ENCODE measurements at regions not wholly inside any gene's neighbourhood (a gene's known extent, or its start where the extent isn't known, plus 50 kb on each side); places are given as distances from the start of the nearest gene placed in this dataset.

DNA sequence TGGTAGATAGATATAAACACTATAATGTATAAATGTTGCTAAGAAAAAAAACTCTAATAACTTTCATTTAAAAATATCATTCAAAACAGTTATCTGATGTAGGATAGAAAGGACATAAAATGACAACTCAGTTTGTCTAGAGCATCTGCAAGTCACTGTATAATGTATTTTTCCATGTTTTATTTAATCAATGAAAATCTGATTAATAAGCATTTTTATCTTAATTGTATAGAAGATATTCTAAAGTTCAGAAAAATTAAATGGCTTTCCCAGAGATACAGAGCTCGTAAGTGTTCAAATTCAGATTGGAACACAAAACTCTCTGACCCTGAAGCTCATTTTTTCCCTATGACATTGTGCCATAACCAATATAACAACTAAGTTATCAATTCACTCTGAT, 295.9 kb upstream of the DCN start:
- Mint-ChIP-seq H3K27me3 (peaks cover 25% of the 10 kb centered on the region), H3K4me3 (no peak overlapping the region), H3K4me1 (no peaks in the 10 kb centered on the region), H3K9me3 (ENCODE audit: insufficient read depth) (no peaks in the 10 kb centered on the region), H3K27ac (no peak overlapping the region)
- Histone ChIP-seq H3K27ac (ENCODE audit: low read length in 2 of 2) (no peak overlapping the region), H4K20me1 (ENCODE audit: control insufficient read depth, insufficient read depth, low read length, poor library complexity, severe bottlenecking) (no peaks in the 10 kb centered on the region), H3K9ac (ENCODE audit: low read length) (no peak overlapping the region), H2AFZ (ENCODE audit: insufficient read depth, low read depth, low read length, poor library complexity, severe bottlenecking) (no peak overlapping the region), H3K4me2 (replicated peaks; ENCODE audit: low read depth, low read length, poor library complexity, severe bottlenecking) (no peak overlapping the region), H3K27me3 (replicated peaks in 1 of 4; ENCODE audit: control extremely low read depth in 1 of 4, control insufficient read depth in 3 of 4, insufficient read depth in 4 of 4, low read length in 3 of 4) (no peaks in the 10 kb centered on the region), H3K4me1 (ENCODE audit: control insufficient read depth in 2 of 2, insufficient read depth in 2 of 2, low read length in 2 of 2) (no peaks in the 10 kb centered on the region), H3K4me3 (ENCODE audit: control extremely low read depth in 1 of 5, extremely low read depth in 1 of 5, insufficient read depth in 1 of 5, low read depth in 2 of 5, low read length in 4 of 5) (no peak overlapping the region), H3K79me2 (ENCODE audit: control insufficient read depth, insufficient read depth, low read length) (no peaks in the 10 kb centered on the region), H3K9me3 (ENCODE audit: control extremely low read depth in 1 of 3, control insufficient read depth in 2 of 3, insufficient read depth in 1 of 3, low read length in 2 of 3) (no peaks in the 10 kb centered on the region), H3K36me3 (replicated peaks in 1 of 2; ENCODE audit: control extremely low read depth in 1 of 2, control insufficient read depth in 1 of 2, extremely low read depth in 1 of 2, insufficient read depth in 2 of 2, low read length in 1 of 2) (no peaks in the 10 kb centered on the region)
- ChIA-PET POLR2A (no interaction called here), CTCF (no interaction called here)
- ATAC-seq (ENCODE audit: low read depth) (no peak), DNase-seq (no peak)
- WGBS (ENCODE audit: insufficient coverage), result 100% methylated on average over 1 of the region's 1 CpG
- TF ChIP-seq, protein P1, sequence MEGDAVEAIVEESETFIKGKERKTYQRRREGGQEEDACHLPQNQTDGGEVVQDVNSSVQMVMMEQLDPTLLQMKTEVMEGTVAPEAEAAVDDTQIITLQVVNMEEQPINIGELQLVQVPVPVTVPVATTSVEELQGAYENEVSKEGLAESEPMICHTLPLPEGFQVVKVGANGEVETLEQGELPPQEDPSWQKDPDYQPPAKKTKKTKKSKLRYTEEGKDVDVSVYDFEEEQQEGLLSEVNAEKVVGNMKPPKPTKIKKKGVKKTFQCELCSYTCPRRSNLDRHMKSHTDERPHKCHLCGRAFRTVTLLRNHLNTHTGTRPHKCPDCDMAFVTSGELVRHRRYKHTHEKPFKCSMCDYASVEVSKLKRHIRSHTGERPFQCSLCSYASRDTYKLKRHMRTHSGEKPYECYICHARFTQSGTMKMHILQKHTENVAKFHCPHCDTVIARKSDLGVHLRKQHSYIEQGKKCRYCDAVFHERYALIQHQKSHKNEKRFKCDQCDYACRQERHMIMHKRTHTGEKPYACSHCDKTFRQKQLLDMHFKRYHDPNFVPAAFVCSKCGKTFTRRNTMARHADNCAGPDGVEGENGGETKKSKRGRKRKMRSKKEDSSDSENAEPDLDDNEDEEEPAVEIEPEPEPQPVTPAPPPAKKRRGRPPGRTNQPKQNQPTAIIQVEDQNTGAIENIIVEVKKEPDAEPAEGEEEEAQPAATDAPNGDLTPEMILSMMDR (IDR thresholded peaks at IDR 0.05), result no peak
- TF ChIP-seq EZH2 (IDR thresholded peaks at IDR 0.05; ENCODE audit: borderline replicate concordance, insufficient read depth, low read depth, low read length, poor library complexity, severe bottlenecking), result no peak
- intact Hi-C loops (cut with micrococcal nuclease), result no loop called here

DNA sequence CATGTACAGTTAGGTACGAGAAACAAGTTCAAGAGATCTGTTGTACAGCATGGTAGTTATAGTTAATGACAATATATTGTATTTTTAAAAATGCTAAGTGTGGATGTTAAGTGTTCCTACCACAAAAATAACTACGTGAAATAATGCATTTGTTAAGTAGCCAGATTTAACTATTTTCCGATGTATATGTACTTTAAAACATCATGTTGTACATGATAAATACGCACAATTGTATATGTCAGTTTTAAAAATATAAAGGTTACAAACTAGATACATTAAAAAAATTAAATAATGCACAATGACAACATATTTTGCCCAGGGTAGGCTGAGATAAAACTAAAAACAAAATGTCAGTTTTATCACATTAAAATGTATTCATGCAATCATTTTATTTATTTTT, 285.1 kb upstream of the DCN start:
- H3K27me3 Mint-ChIP-seq, result peaks cover 10% of the 10 kb centered on the region
- intact Hi-C loops (cut with micrococcal nuclease), result no loop called here
- ChIA-PET POLR2A (no interaction called here), CTCF (no interaction called here)
- peaks cover 2% of the 10 kb centered on the region for H3K4me1 Mint-ChIP-seq
- H3K4me3 Mint-ChIP-seq, result no peak overlapping the region
- ATAC-seq (ENCODE audit: low read depth) (no peak), DNase-seq (no peak)
- peaks cover 0 to 4% (median 0%) of the 10 kb centered on the region in 3 donors for H3K9me3 ChIP-seq (ENCODE audit: control extremely low read depth in 1 of 3, control insufficient read depth in 2 of 3, insufficient read depth in 1 of 3, low read length in 2 of 3)
- no peak overlapping the region for H2AFZ ChIP-seq (ENCODE audit: insufficient read depth, low read depth, low read length, poor library complexity, severe bottlenecking)
- H3K9ac ChIP-seq (ENCODE audit: low read length), result no peak overlapping the region
- WGBS (ENCODE audit: insufficient coverage), result no CpG with 5 or more reads among the region's 4 CpGs
- H3K4me2 ChIP-seq (replicated peaks; ENCODE audit: low read depth, low read length, poor library complexity, severe bottlenecking), result no peak overlapping the region
- no peaks in the 10 kb centered on the region for H3K9me3 Mint-ChIP-seq (ENCODE audit: insufficient read depth)
- no peak overlapping the region for H3K4me3 ChIP-seq (ENCODE audit: control extremely low read depth in 1 of 5, extremely low read depth in 1 of 5, insufficient read depth in 1 of 5, low read depth in 2 of 5, low read length in 4 of 5)
- no peak overlapping the region for H3K27ac Mint-ChIP-seq
- H3K27me3 ChIP-seq (replicated peaks in 1 of 4; ENCODE audit: control extremely low read depth in 1 of 4, control insufficient read depth in 3 of 4, insufficient read depth in 4 of 4, low read length in 3 of 4), result no peaks in the 10 kb centered on the region
- H3K36me3 ChIP-seq (replicated peaks in 1 of 2; ENCODE audit: control extremely low read depth in 1 of 2, control insufficient read depth in 1 of 2, extremely low read depth in 1 of 2, insufficient read depth in 2 of 2, low read length in 1 of 2), result no peaks in the 10 kb centered on the region
- TF ChIP-seq EZH2 (IDR thresholded peaks at IDR 0.05; ENCODE audit: borderline replicate concordance, insufficient read depth, low read depth, low read length, poor library complexity, severe bottlenecking), result no peak
- TF ChIP-seq, protein P1 (IDR thresholded peaks at IDR 0.05), result no peak
- H3K27ac ChIP-seq (ENCODE audit: low read length in 2 of 2), result no peak overlapping the region
- no peaks in the 10 kb centered on the region for H3K79me2 ChIP-seq (ENCODE audit: control insufficient read depth, insufficient read depth, low read length)
- H4K20me1 ChIP-seq (ENCODE audit: control insufficient read depth, insufficient read depth, low read length, poor library complexity, severe bottlenecking), result no peaks in the 10 kb centered on the region
- no peaks in the 10 kb centered on the region for H3K4me1 ChIP-seq (ENCODE audit: control insufficient read depth in 2 of 2, insufficient read depth in 2 of 2, low read length in 2 of 2)
